ENCODE measurements at regions not wholly inside any gene's neighbourhood (a gene's known extent, or its start where the extent isn't known, plus 50 kb on each side); places are given as distances from the start of the nearest gene placed in this dataset.

GRCh38 chr4:41384992-41385391, 128.3 kb downstream of the UCHL1 start:
- TF ChIP-seq CTCF (IDR thresholded peaks at IDR 0.05) (no peak), POLR2A (IDR thresholded peaks at IDR 0.05) (no peak)

Data from heart left ventricle (tissue), 13 donors.